ENCODE measurements at regions not wholly inside any gene's neighbourhood (a gene's known extent, or its start where the extent isn't known, plus 50 kb on each side); places are given as distances from the start of the nearest gene placed in this dataset.
"Not testable (repeated sequence)": the region's sequence is repeated elsewhere in the genome, so short reads cannot be mapped to it uniquely, and the experiment has no call there.

DNA sequence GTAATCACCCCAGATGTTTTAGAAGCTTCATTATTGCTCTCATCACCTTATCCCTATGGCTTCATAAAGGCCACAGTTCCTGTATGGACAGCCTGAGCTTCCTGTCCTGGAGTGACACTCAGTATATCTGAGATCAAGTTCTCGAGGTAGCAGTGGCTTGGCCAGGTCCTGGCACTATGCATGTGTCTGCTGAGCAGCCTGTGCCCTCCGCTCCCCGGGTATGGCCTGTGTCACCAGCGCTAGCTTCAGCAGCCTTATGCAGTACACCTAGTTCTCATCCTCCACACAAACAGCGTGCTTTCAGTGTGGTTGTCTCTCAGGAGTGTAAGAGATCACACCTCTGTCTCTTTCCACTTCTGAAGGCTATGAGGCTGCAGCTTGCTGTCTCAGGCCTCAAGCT is 514.7 kb downstream of the DIRAS2 start:
- H3K9me3 Mint-ChIP-seq = peaks cover 8% of the 10 kb centered on the region
- H3K27me3 Mint-ChIP-seq = peaks cover 39% of the 10 kb centered on the region
- no peak overlapping the region for H3K27ac Mint-ChIP-seq
- no peak overlapping the region for H3K4me3 Mint-ChIP-seq
- DNase-seq = no peak
- no peaks in the 10 kb centered on the region for H3K36me3 Mint-ChIP-seq (ENCODE audit: low read depth)
- H3K4me1 Mint-ChIP-seq (ENCODE audit: low read depth) = no peaks in the 10 kb centered on the region

DNA sequence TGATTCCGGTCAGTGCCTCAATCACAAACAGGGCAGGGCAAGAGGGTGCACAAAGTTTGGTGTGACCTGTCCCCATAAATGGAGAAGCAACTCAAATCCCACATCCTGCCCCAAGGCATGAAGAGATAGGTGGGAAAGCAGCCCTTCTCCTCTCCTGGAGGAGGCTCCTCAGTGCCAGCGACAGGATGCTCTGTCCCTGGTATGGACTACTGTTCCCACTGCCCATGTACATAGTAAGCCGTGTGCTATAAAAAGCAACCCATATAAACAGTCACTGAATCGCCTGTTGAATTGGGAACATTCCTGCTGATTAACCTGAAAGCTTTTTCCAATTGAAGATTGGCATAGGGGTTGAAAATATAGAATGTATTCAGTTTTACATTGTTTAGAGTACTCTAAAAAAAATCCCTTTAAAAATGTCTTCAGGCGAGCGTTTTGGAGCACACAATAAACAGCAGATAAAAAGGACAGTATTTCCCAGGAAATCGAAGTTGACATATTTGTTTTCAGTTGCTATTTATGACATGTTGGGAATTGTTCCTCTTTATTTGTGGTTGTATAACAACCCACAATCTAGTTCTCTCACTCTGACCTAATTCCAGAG is 513.9 kb downstream of the DIRAS2 start:
- Mint-ChIP-seq H3K4me1 (ENCODE audit: low read depth) (no peaks in the 10 kb centered on the region), H3K36me3 (ENCODE audit: low read depth) (no peaks in the 10 kb centered on the region), H3K9me3 (peaks cover 3% of the 10 kb centered on the region), H3K27ac (no peak overlapping the region), H3K27me3 (peaks cover 39% of the 10 kb centered on the region), H3K4me3 (no peak overlapping the region)
- no peak for DNase-seq

DNA sequence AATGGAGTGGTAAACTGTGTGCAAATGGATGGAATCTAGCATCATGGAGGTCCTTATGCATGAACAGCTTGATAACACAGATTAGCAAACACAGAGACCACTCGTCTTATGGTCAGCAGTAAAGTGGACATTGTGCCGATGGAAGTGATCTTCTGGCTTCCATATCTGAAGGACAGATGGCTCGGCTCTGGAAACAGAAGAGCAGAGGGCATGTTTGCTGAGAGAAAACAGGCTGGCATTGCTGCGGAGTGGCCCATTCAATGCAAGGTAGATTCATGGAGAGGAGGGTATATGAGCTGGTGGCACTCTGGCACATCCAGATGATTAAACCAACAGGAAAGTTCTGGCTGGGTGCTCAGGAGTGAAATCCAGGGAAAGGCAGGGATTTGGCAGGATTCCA is 513.2 kb downstream of the DIRAS2 start:
- peaks cover 39% of the 10 kb centered on the region for H3K27me3 Mint-ChIP-seq
- no peak overlapping the region for H3K4me3 Mint-ChIP-seq
- H3K27ac Mint-ChIP-seq = no peak overlapping the region
- no peaks in the 10 kb centered on the region for H3K4me1 Mint-ChIP-seq (ENCODE audit: low read depth)
- no peaks in the 10 kb centered on the region for H3K9me3 Mint-ChIP-seq
- no peaks in the 10 kb centered on the region for H3K36me3 Mint-ChIP-seq (ENCODE audit: low read depth)
- no peak for DNase-seq

DNA sequence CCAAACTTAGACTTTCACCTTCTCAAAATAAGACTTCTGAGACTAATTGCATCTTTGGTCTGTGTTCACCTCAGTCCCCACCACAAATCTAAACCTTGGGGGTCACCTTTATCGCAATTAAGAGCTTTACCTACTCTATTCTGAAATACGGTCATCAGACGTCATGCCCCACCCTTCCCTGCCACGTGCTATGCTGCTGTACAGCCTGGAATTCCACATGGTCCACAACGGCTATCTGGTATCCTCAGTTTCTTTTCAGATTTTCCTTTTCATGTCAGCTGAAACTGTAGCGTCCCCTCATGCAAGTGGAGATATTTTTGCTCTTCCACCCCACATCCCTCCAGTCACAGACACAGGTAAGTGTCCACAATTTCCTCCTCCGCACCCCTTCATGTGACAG is 511.1 kb downstream of the DIRAS2 start:
- Mint-ChIP-seq H3K4me3 (no peak overlapping the region), H3K36me3 (ENCODE audit: low read depth) (no peaks in the 10 kb centered on the region), H3K4me1 (ENCODE audit: low read depth) (no peaks in the 10 kb centered on the region), H3K27ac (no peak overlapping the region), H3K27me3 (peaks cover 32% of the 10 kb centered on the region), H3K9me3 (no peaks in the 10 kb centered on the region)
- no peak for DNase-seq

DNA sequence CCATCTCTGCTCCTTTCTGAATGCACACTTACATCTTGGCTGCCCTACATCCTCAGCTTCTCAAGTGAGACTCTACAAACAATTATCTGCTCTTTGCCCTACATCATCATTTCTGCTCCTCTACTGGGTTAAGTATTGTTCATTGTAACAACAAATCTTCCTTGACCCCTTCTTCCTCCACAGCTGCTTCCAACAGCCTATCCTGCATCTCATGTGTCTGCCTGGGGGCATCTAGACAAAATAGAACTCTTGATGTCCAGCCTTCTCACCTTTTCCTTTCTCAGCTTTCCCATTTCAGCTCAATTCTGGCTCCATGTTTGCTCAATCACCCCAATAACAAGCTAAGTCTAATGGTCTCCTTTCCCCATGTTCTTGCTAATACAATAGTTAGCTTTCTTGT is 509.8 kb downstream of the DIRAS2 start:
- Mint-ChIP-seq H3K4me3 (no peak overlapping the region), H3K27me3 (peaks cover 31% of the 10 kb centered on the region), H3K27ac (no peak overlapping the region), H3K36me3 (ENCODE audit: low read depth) (no peaks in the 10 kb centered on the region), H3K4me1 (ENCODE audit: low read depth) (no peaks in the 10 kb centered on the region), H3K9me3 (no peaks in the 10 kb centered on the region)
- DNase-seq = no peak

DNA sequence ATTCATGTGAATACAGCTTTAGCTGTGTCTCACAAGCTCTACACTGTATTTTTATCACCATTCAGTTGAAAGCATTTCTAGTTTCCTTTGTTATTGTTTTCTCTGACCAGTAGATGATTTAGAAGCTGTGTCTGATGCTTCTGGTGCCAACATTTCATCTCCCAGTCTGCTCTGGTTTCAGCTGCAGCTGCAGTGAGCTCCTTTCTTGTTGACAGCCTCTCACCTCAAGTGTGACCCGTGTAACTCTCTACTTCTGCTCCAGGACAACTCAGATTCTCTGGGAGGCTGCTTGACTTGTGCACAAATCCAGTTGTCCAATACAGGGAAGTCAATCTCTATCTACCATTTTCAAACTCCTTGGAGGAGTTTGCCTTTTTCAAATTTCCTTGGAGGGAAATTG is 504.8 kb downstream of the DIRAS2 start:
- no peak for DNase-seq
- no peak overlapping the region for H3K27ac Mint-ChIP-seq
- H3K4me1 Mint-ChIP-seq (ENCODE audit: low read depth) = peaks cover 1% of the 10 kb centered on the region
- peaks cover 34% of the 10 kb centered on the region for H3K27me3 Mint-ChIP-seq
- no peak overlapping the region for H3K4me3 Mint-ChIP-seq
- no peaks in the 10 kb centered on the region for H3K9me3 Mint-ChIP-seq
- no peaks in the 10 kb centered on the region for H3K36me3 Mint-ChIP-seq (ENCODE audit: low read depth)

DNA sequence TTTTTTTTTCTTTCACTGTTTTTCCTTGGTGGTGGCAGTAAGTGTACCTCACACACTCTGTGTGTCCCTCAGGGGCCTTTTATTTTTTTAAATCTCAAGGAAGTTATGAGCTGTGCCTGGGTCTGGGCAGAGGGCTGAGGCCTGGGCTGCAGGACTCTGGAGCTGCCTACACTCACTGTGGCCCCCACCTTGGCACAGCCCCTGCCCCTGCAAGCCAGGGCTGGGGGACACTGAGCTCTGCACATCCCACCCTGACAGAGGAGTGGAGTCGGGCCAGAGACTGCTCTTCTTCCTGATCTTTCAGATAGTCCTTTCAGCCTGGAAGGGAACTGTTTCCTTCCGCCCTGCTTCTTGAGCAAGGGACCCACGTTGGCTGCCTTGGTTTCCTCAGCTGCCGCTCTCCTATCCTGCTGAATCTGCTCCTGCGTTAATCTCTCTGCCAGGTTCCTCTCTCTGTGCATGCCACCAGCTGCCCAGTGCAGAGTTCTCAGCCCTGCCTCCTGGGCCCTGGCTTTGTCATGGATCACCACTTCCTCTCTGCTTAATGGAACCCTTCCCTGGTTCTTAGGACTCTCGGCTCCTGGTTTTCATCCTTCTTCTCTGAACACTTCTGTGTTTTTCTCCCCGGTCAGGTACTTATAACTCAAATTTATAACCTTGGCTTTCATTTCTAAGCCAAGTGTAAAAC is 502.3 kb downstream of the DIRAS2 start:
- Mint-ChIP-seq H3K36me3 (ENCODE audit: low read depth) (no peaks in the 10 kb centered on the region), H3K9me3 (no peaks in the 10 kb centered on the region), H3K27ac (no peak overlapping the region), H3K4me3 (no peak overlapping the region), H3K27me3 (peaks cover 32% of the 10 kb centered on the region), H3K4me1 (ENCODE audit: low read depth) (peaks cover 1% of the 10 kb centered on the region)
- no peak for DNase-seq

DNA sequence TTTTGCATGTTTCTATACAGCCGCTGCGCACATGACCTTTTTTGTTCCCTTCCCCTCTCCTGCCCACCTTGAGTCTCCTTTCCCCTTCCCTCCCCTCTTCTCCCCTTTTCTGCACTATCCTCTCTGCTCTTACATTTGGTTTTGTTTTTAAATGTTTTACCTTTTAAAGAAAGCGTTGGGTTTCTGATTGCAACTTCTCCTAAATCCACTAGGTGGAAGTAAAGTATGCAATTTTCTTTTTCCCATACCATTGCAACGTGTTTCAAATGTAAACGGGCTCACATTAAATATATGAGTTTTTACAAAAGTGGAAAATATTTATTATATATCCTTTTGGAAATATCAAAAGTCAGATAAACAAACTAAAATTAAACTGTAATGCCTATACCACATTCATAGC is 500.9 kb downstream of the DIRAS2 start:
- Mint-ChIP-seq H3K9me3 (no peaks in the 10 kb centered on the region), H3K27ac (no peak overlapping the region), H3K27me3 (peaks cover 37% of the 10 kb centered on the region), H3K4me3 (no peak overlapping the region), H3K4me1 (ENCODE audit: low read depth) (peaks cover 1% of the 10 kb centered on the region), H3K36me3 (ENCODE audit: low read depth) (no peaks in the 10 kb centered on the region)
- no peak for DNase-seq

DNA sequence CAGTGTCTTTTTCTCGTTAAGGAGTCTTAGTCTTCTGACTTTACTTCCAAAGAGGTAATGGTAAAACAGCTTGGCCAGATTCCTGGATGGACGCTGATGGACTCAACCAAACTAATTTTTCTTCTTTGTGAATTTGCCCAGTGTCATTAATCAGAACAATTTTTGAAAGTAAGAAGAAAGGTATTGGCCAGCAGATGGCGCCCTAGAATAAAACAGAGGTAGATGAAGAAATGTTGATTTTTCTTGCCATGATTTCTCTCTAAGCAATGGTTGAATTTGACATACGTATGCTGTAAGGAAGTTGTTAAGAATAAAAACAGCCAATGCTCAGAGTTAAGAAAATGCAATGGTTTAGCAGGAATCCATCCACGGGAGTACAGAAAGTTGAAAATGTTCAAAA is 500.0 kb downstream of the DIRAS2 start:
- peaks cover 43% of the 10 kb centered on the region for H3K27me3 Mint-ChIP-seq
- H3K4me3 Mint-ChIP-seq = no peak overlapping the region
- H3K27ac Mint-ChIP-seq = no peak overlapping the region

DNA sequence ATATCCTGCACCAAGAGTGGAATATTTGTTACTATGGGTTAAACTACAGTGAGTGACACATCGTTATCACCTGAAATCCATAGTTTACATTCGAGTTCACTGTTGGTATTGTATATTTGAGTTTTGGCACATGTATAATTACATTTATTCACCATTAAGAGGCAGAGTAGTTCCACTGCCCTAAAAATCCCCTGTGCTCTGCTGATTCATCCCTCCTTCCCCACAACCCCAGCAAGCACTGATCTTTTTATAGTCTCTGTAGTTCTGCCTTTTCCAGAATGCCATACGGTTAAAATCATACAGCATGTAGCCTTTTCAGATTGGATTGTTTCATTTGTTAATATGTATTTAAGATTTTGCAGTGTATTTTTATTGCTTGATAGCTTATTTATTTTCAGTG is 495.2 kb downstream of the DIRAS2 start:
- no peak overlapping the region for H3K27ac Mint-ChIP-seq
- no peak overlapping the region for H3K4me3 Mint-ChIP-seq
- H3K36me3 Mint-ChIP-seq (ENCODE audit: low read depth) = no peaks in the 10 kb centered on the region
- DNase-seq = no peak
- H3K27me3 Mint-ChIP-seq = peaks cover 26% of the 10 kb centered on the region
- H3K9me3 Mint-ChIP-seq = no peaks in the 10 kb centered on the region
- peaks cover 1% of the 10 kb centered on the region for H3K4me1 Mint-ChIP-seq (ENCODE audit: low read depth)

More for the DNA sequence above, 500.0 kb downstream of the DIRAS2 start:
- DNase-seq = peak; percentile 48
- peaks cover 1% of the 10 kb centered on the region for H3K4me1 Mint-ChIP-seq (ENCODE audit: low read depth)
- no peaks in the 10 kb centered on the region for H3K9me3 Mint-ChIP-seq
- no peaks in the 10 kb centered on the region for H3K36me3 Mint-ChIP-seq (ENCODE audit: low read depth)

DNA sequence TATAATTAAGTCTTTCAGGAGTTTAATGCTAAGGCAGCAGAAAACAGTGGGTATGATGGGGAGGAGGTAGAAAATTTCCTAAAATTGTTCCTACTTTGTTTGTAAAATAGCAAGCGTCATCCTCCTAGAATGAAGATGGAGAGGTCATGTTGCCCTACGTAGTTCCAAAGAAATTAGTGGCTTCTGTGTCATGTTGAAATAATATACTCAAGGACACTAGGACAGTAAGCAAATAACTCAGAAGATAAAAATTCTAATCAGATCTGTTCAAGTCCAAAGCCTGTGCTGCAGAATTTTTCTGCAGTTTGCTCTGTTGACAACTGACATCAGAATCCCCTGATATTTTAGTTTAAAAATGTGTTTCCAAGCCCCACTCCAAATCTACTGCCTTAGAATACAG is 486.3 kb downstream of the DIRAS2 start:
- Mint-ChIP-seq H3K4me3 (no peak overlapping the region), H3K9me3 (no peaks in the 10 kb centered on the region), H3K4me1 (ENCODE audit: low read depth) (no peaks in the 10 kb centered on the region), H3K27me3 (peaks cover 13% of the 10 kb centered on the region), H3K27ac (no peak overlapping the region), H3K36me3 (ENCODE audit: low read depth) (no peaks in the 10 kb centered on the region)
- no peak for DNase-seq

DNA sequence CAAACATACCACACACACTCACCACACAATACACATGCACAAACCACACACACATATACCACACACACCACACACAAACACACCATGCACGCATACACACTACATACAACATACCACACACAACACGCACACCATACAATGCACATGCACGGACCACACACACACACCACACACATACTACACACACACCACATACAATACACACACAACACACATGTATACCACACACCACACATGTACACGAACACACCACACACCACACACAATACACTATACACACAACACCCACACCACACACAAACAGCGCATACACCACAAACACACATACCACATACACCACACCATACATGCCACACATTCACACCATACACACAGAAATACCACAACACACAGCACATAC is 480.3 kb downstream of the DIRAS2 start:
- no peaks in the 10 kb centered on the region for H3K36me3 Mint-ChIP-seq (ENCODE audit: low read depth)
- H3K9me3 Mint-ChIP-seq = no peaks in the 10 kb centered on the region
- DNase-seq = no peak
- H3K27me3 Mint-ChIP-seq = peaks cover 13% of the 10 kb centered on the region
- H3K4me3 Mint-ChIP-seq = no peak overlapping the region
- peaks cover 5% of the 10 kb centered on the region for H3K4me1 Mint-ChIP-seq (ENCODE audit: low read depth)
- no peak overlapping the region for H3K27ac Mint-ChIP-seq

DNA sequence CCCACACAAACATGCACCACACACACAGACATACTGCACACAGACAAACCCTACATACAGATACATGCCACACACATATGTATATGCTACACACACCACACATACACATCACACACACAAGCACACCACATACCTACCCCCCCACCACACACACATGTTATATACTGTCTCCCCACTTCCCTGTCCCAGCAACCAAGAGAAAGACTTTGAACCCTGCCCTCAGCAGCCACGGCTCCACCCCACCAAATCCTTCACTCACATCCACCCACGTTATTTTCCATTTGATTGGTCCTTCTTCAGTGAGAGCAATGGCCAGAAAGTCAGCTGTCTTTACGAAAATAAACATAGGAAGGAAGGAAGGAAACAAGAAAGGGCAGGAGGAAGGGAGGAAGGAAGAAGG is 479.8 kb downstream of the DIRAS2 start:
- no peak for DNase-seq
- peaks cover 11% of the 10 kb centered on the region for H3K27me3 Mint-ChIP-seq
- H3K9me3 Mint-ChIP-seq = no peaks in the 10 kb centered on the region
- peaks cover 5% of the 10 kb centered on the region for H3K4me1 Mint-ChIP-seq (ENCODE audit: low read depth)
- no peak overlapping the region for H3K27ac Mint-ChIP-seq
- H3K36me3 Mint-ChIP-seq (ENCODE audit: low read depth) = no peaks in the 10 kb centered on the region
- no peak overlapping the region for H3K4me3 Mint-ChIP-seq

DNA sequence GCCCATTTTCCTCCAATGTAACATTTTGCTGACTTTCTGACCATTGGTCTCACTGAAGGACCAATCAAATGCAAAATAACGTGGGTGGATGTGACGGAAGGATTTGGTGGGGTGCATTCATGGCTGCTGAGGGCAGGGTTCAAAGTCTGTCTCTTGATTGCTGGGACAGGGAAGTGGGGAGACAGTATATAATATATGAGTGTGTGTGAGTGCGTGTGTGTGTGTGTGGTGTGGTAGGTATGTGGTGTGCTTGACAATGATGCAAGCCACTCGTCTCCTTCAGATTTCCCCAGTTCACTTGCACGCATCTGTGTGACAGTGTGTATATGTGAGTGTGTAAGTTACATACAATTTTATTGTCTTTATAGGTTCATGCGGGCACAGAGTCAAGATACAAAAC is 477.3 kb downstream of the DIRAS2 start:
- Mint-ChIP-seq H3K27me3 (peaks cover 3% of the 10 kb centered on the region), H3K36me3 (ENCODE audit: low read depth) (no peaks in the 10 kb centered on the region), H3K4me1 (ENCODE audit: low read depth) (peaks cover 5% of the 10 kb centered on the region), H3K27ac (no peak overlapping the region), H3K4me3 (no peak overlapping the region), H3K9me3 (no peaks in the 10 kb centered on the region)
- no peak for DNase-seq

DNA sequence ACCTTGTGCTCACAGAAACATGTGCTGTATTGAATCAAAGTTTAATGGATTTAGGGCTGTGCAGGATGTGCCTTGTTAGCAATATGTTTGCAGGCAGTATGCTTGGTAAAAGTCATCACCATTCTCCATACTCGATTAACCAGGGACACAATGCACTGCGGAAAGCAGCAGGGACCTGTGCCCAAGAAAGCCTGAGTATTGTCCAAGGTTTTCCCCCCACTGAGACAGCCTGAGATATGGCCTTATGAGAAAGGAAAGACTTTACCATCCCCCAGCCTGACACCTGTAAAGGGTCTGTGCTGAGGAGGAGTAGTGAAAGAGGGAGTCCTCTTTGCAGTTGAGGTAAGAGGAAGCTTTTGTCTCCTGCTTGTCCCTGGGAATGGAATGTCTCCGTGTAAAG is 476.2 kb downstream of the DIRAS2 start:
- H3K27ac Mint-ChIP-seq, H3K4me3 Mint-ChIP-seq: not testable (repeated sequence)

DNA sequence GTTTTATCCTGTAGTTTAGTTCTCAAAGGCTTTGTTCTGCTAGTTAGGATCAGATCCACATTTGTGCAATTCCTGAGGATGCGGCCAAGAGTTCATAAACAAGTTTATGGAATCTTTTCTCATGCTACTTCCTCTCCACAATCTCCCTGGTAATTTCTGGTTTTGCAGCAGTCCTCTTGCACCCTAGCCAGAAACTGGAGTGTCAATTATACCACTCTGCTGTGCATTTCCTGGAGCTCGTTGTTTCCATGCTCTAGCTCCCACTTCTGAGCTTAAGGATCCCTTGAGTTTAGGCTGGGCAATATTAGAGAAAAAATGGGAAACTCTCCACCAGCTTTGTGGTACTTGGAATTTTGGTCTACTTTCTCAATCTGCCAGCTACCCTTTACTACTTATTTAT is 474.7 kb downstream of the DIRAS2 start:
- Mint-ChIP-seq H3K4me3 (no peak overlapping the region), H3K27me3 (no peaks in the 10 kb centered on the region), H3K9me3 (peaks cover 8% of the 10 kb centered on the region), H3K27ac (no peak overlapping the region), H3K4me1 (ENCODE audit: low read depth) (no peaks in the 10 kb centered on the region), H3K36me3 (ENCODE audit: low read depth) (no peaks in the 10 kb centered on the region)
- DNase-seq = no peak

More for the DNA sequence above, 476.2 kb downstream of the DIRAS2 start:
- not testable (repeated sequence) for H3K9me3 Mint-ChIP-seq; H3K4me1 Mint-ChIP-seq (ENCODE audit: low read depth); DNase-seq; H3K27me3 Mint-ChIP-seq; H3K36me3 Mint-ChIP-seq (ENCODE audit: low read depth)

Measured in activated T-cell treated with anti-CD3 and anti-CD28 coated beads, Interleukin-2, amount 50 U/mL, for 24 hours (primary cell).